H4 (cell line): ENCODE measurements at regions not wholly inside any gene's neighbourhood (a gene's known extent, or its start where the extent isn't known, plus 50 kb on each side); places are given as distances from the start of the nearest gene placed in this dataset.
"Not testable (repeated sequence)": the region's sequence is repeated elsewhere in the genome, so short reads cannot be mapped to it uniquely, and the experiment has no call there.

Experiments
- DNase-seq: peaks from one replicate; pipeline ENCODE4 v3.0.0-alpha.2; 2015; ENCODE audit warnings: low spot score

- DNase-seq, result no peak
These were observed 178.1 kb upstream of the SEMA3E start for GRCh38 chr7:83827036-83827435.

DNA sequence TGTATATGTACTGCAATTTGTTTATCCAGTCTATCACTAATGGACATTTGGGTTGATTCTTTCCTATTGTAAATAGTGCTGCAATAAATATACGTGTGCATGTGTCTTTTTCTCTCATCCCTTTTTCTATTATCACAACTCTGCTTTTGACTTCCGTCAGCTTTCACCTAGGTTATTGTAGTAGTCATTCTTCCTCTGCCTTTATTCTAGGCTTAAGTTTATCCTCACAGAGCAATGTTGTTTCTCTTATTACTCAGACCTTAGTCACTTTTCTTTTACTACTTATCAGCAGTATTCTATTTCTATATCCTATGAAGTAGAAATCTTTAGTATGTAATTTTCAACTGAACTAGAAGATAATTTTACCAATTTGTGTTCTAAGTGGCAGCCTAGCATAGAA is 175.3 kb upstream of the SEMA3E start:
- no peak for DNase-seq

- no peak for DNase-seq
These were observed 172.9 kb upstream of the SEMA3E start for GRCh38 chr7:83821866-83822265.

- no peak for DNase-seq
These were observed 171.7 kb upstream of the SEMA3E start for GRCh38 chr7:83820641-83821040.

- DNase-seq, result peak; percentile 13
These were observed 171.0 kb upstream of the SEMA3E start for GRCh38 chr7:83819911-83820310.

DNA sequence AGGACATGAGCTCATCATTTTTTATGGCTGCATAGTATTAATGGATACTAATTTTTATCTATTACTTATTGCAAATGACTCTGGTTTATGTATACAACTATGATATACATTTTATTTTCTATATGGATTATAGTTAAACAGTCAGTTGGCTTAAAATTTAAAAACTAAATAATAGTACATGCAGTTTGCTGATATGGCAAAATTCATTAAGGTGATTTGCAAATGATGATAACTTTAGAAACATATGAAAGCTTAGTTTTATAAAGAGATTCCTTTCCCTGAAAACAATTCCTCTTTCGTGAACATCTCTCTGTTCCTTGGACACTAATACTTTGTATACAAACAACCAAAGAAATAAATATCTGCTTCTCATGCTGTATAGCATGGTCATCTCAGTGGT is 165.5 kb upstream of the SEMA3E start:
- no peak for DNase-seq

DNA sequence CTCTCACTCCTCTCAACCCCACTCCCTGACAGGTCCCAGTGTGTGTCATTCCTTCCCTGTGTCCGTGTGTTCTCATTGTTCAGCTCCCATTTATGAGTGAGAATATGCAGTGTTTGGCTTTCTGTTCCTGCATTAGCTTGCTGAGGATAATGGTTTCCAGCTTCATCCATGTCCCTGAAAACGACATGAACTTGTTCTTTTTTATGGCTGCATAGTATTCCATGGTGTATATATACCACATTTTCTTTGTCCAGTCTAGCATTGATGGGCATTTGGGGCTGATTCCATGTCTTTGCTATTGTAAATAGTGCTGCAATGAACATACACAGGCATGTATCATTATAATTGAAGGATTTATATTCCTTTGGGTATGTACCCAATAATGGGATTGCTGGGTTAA is 163.6 kb upstream of the SEMA3E start:
- DNase-seq, result not testable (repeated sequence)

DNA sequence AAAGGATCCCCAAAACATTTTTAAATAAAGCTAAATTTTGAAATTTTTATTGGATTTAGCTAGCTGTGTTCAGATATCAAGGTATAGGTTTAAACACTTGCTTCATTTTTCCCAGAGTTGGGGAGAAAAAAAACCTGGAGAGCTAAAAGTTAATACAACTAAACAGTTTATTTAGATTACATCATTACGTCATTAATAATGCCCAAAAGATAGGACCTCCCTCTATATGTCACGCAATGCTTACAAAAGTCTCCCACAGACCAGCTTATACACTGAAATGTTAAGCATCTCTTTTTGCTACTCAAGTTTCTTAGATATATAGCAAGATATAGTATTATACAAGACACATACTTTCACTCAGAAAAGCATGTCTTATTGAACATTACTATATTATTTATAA is 160.0 kb upstream of the SEMA3E start:
- DNase-seq, result no peak

DNA sequence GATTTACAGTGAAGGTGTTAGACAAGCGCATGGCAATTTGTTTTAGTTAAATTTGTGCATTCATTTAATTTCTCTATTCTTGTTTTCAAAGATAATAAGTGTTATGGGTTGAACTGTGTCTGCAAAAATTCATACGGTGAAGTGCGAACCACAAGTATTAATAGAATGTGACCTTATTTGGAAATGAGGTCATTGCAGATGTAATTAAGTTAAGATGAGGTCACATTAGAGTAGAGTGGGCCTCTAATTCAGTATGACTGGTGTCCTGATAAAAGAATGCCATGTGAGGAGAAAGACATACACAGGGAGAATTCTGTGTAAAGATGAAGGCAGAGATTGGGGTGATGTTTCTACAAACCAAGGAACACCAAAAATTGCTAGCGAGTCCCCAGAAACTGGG is 158.8 kb upstream of the SEMA3E start:
- no peak for DNase-seq

DNA sequence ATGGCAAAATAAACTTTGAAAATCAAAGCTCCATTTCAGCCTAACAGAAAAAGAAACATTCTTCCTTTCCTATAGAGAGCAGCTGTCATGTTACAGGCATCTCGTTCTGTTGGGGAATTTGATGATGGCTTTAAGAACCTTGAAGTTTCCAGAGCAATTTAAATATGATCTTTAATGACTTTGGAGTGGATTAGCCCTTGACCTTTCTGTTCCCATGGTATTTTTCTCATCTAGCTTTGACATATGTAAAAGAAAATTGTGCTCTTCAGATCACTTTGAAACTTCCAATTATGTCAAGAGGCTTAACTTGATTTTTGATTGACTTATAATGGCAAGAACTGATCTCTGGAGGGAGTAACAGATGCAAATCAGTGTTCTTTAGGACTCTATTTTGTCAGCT is 157.6 kb upstream of the SEMA3E start:
- no peak for DNase-seq

DNA sequence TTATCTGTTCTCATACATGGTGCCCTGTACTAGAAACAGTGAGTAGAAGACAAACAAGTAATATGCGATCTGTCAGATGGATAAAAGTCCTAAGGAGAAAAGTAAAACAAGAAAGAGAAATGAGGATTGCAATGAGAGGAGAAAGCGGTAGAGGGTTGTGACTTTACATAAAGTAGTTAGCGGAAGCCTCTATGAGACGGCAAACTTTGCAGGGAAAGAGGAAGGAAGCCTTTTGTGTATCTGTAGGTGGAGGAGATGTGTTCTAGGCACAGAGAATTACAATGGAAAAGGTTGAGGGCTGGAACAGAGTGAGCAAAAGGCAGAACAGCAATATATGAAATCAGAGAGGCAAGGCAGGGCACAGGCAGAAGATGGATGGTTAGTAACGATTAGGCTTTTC is 150.4 kb upstream of the SEMA3E start:
- DNase-seq, result no peak

DNA sequence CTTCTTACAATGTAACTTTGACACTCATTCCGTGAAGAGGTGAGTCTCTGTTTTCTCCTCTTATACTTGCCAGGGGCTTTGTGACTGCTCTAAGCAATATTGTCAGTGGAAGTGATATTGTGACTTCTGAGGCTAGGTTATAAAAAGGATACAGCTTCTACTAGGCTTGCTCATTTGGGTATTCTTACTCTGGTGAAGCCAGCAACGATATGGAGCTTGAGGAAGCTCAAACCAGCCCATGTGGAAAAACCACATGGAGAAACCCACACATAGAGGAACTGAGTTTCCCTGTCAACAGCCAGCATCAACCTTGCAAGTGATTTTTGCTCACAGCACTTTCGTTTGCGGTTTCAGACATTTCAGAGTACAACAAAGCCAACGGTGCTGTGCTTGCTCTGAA is 149.6 kb upstream of the SEMA3E start:
- DNase-seq, result no peak

- DNase-seq, result no peak
These were observed 147.8 kb upstream of the SEMA3E start for GRCh38 chr7:83796760-83797159.

DNA sequence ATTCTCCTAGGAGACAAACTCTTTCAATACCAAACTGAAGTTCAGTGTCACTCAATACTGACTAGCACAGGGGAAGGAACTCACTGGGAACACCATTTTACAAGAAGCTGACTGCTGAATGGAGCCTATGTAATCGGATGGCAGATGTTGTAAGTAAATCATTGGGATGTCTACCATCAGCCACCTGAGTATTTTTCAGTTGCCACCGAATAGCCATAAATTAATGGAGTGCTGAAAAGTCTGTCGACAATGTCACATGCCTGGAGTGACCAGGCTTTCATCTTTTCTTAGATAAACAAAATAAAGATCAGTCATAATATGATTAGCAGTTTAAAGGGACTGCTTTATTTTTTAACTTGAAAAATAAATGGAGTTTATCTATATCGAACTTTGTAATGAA is 145.9 kb upstream of the SEMA3E start:
- DNase-seq, result no peak

GRCh38 chr7:83793558-83793957 is 144.6 kb upstream of the SEMA3E start:
- DNase-seq, result no peak

- DNase-seq, result no peak
These were observed 142.8 kb upstream of the SEMA3E start for GRCh38 chr7:83791737-83792136.

- no peak for DNase-seq
These were observed 137.9 kb upstream of the SEMA3E start for GRCh38 chr7:83786858-83787257.

DNA sequence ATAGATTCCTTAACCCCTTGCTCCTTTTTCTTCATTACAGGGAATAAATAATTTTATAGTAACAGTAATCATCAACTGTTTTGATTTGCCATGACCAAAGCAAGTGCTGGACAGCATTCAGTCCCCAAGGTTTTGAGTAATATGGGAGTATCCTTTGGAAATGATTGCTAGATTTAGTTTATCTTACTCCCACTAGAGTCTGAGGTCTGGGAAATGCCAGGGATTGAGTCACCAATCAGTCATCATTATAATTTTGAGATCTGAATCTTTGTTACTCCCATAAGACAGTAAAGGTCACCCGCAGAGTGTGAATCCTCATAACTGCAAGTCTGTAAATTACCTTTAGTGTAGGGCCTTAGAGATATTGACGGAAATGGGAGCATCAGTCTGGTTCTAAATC is 133.7 kb upstream of the SEMA3E start:
- no peak for DNase-seq

GRCh38 chr7:83778073-83778443 is 129.1 kb upstream of the SEMA3E start:
- no peak for DNase-seq

GRCh38 chr7:83777406-83778072 is 128.6 kb upstream of the SEMA3E start:
- no peak for DNase-seq

GRCh38 chr7:83769407-83769806 is 120.5 kb upstream of the SEMA3E start:
- no peak for DNase-seq

DNA sequence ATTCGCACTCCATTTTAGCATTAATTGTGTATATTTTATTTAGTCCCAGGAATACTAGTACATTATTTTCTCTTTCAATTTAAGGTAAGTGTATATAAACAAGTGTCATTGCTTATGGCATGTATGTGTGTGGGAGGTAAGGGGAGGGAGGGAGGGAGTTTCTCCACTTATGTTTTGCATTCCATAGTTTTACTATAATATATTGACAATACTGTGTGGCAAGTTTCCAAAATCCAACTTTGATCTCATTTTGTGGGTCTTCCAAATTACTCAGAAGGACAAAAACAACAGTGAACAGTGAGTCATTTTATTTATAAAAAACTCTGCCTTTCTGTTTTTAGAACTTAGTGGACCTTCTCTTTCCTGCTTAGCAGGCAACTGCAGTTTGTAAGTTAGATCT is 102.3 kb upstream of the SEMA3E start:
- DNase-seq, result no peak

DNA sequence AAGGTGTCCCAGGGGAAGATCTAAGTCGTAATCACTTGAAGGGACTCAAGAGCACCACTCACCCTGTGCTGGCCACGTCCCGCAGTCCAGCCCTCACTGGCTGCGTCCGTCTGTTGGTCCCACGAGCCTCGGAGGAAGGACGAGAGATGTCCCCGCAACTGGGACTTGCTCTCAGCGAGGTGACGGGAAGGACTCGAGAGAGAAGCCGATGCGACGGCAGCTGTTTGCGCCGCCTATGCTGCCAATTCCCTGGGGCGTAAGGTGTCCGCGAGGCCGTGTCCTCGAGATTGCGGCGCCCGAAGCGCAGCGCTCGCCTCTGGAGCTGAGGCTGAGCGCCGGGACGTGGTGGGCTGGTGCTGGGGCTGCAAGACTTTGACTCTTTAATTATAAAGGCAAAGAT is 100.6 kb upstream of the SEMA3E start:
- DNase-seq, result no peak

GRCh38 chr7:83739527-83739926 is 90.6 kb upstream of the SEMA3E start:
- peak; percentile 62 for DNase-seq
